PC-3 (cell line): ENCODE measurements at regions not wholly inside any gene's neighbourhood (a gene's known extent, or its start where the extent isn't known, plus 50 kb on each side); places are given as distances from the start of the nearest gene placed in this dataset.

Experiments used
- ATAC-seq: fragments of 200-7000 bp; cut with Tn5 transposase; 2 replicates; pipeline ENCODE4 v1.9.1; 2020; ENCODE audit warnings: mild to moderate bottlenecking, moderate library complexity
- BruUV-seq: library from RNA; stranded (reverse); fragments of 400-500 nt; replicated peaks from 2 replicates; lab custom pipeline; 2021; lab: Mats Ljungman, UMichigan
- CTCF ChIA-PET: fragments of 300-600 bp; sonication (Branson Sonifier 250); formaldehyde crosslinking; loops from one replicate; lab custom pipeline; 2022; ENCODE audit warnings: antibody characterized with exemption; lab: Charles Lee
- POLR2A ChIA-PET: fragments of 300-600 bp; sonication (Branson Sonifier 250); formaldehyde crosslinking; loops from one replicate; lab custom pipeline; 2022; ENCODE audit warnings: antibody characterized with exemption; ENCODE audit not compliant: unreplicated experiment; lab: Charles Lee
- DNase-seq: peaks from one replicate; pipeline ENCODE4 v3.0.0-alpha.2; 2015
- H2AFZ ChIP-seq: fragments of 300-600 bp; sonication (generic); 2 replicates; pipeline ENCODE4 v1.6.0; 2016; ENCODE audit warnings: antibody characterized with exemption, low read length
- H3F3A ChIP-seq: fragments of 300-600 bp; sonication (generic); one replicate; pipeline ENCODE4 v1.6.0; 2017; ENCODE audit warnings: antibody characterized with exemption, low read length, control low read depth, mild to moderate bottlenecking; ENCODE audit not compliant: unreplicated experiment
- H3K27ac ChIP-seq: fragments of 300-600 bp; sonication (generic); 2 replicates; pipeline ENCODE4 v1.5.1; 2016; ENCODE audit warnings: mild to moderate bottlenecking, low read length
- H3K27me3 ChIP-seq: fragments of 300-600 bp; sonication (generic); 2 replicates; pipeline ENCODE4 v1.6.1; 2016; ENCODE audit warnings: low read length, mixed read lengths
- H3K36me3 ChIP-seq: fragments of 300-600 bp; sonication (generic); 2 replicates; pipeline ENCODE4 v1.6.1; 2016; ENCODE audit warnings: low read depth, mixed run types, low read length, mixed read lengths
- H3K4me1 ChIP-seq: fragments of 300-600 bp; sonication (generic); 2 replicates; pipeline ENCODE4 v1.5.1; 2016; ENCODE audit warnings: low read length; ENCODE audit not compliant: insufficient read depth
- H3K4me2 ChIP-seq: fragments of 300-600 bp; sonication (generic); 2 replicates; pipeline ENCODE4 v1.6.0; 2016; ENCODE audit warnings: low read length
- H3K4me3 ChIP-seq: fragments of 300-600 bp; sonication (generic); 2 replicates; pipeline ENCODE4 v1.5.1; 2016; ENCODE audit warnings: mild to moderate bottlenecking, low read length, mixed read lengths
- H3K79me2 ChIP-seq: fragments of 300-600 bp; sonication (generic); 2 replicates; pipeline ENCODE4 v1.6.1; 2017; ENCODE audit warnings: low read length, mixed read lengths
- H3K9ac ChIP-seq: fragments of 300-600 bp; sonication (generic); 2 replicates; pipeline ENCODE4 v1.6.0; 2016; ENCODE audit warnings: mild to moderate bottlenecking, low read length
- H3K9me2 ChIP-seq: fragments of 300-600 bp; sonication (generic); replicated peaks from 2 replicates; pipeline ENCODE4 v1.6.1; 2016; ENCODE audit warnings: mixed run types, low read length, mixed read lengths
- H3K9me3 ChIP-seq: fragments of 300-600 bp; sonication (generic); 2 replicates; pipeline ENCODE4 v1.6.1; 2016; ENCODE audit warnings: low read length, mixed read lengths
- H4K20me1 ChIP-seq: fragments of 300-600 bp; sonication (generic); 2 replicates; pipeline ENCODE4 v1.6.1; 2016; ENCODE audit warnings: low read length, mixed read lengths
- EZH2 ChIP-seq: fragments of 300-600 bp; sonication (generic); IDR thresholded peaks from one replicate; pipeline ENCODE4 v1.6.1; 2017; ENCODE audit warnings: antibody characterized with exemption, mild to moderate bottlenecking, low read length; ENCODE audit not compliant: unreplicated experiment
- EZH2phosphoT487 ChIP-seq: fragments of 300-600 bp; sonication (generic); IDR thresholded peaks from 2 replicates; pipeline ENCODE4 v1.6.1; 2018; ENCODE audit warnings: mild to moderate bottlenecking, antibody characterized with exemption, low read length, borderline replicate concordance
- intact Hi-C: fragments of 100-400 bp; cut with micrococcal nuclease; formaldehyde crosslinking; loops from 2 replicates; pipeline ENCODE4 v1.9.0; 2023
- TF ChIP-seq, protein P1 (sequence below): fragments of 300-600 bp; sonication (generic); conservative IDR thresholded peaks from 2 replicates; pipeline ENCODE4 v1.5.1; 2017; ENCODE audit warnings: antibody characterized with exemption, low read depth, mild to moderate bottlenecking, low read length

DNA sequence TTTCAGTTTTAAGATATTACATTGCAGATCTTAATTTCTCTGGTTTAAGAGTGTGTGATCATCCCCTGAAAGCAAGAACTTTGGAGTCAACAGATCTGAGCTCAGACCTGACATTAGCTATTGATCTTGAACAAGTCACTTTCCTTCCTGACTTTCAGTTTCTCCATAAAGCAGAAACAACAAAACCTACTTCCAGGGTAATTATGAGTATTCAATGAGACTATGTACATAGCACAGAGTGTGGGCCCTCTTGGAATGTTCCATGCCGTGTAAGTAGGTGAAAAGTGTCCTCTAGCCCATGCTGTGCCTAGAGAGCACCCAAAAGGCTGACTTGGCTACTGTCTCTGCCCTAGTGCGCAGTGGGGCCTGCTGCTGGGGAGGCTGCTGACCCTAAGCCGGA lies 188.0 kb upstream of the RPL34 start:
- Histone ChIP-seq H3K27me3 (no peaks in the 10 kb centered on the region), H3K36me3 (no peaks in the 10 kb centered on the region), H3K9ac (no peak overlapping the region), H4K20me1 (no peaks in the 10 kb centered on the region), H3K4me2 (no peak overlapping the region), H3K4me3 (no peak overlapping the region), H3K9me3 (no peaks in the 10 kb centered on the region), H3K9me2 (no peaks in the 10 kb centered on the region), H2AFZ (no peak overlapping the region), H3K27ac (no peak overlapping the region), H3K79me2 (no peaks in the 10 kb centered on the region), H3F3A (no peaks in the 10 kb centered on the region), H3K4me1 (no peaks in the 10 kb centered on the region)
- ATAC-seq = no peak
- ChIA-PET CTCF (no interaction called here), POLR2A (no interaction called here)
- intact Hi-C loops = no loop called here
- DNase-seq = no peak
- no TSS peak for BruUV-seq
- no peak for TF ChIP-seq EZH2phosphoT487
- no peak for TF ChIP-seq EZH2
- TF ChIP-seq, protein P1, sequence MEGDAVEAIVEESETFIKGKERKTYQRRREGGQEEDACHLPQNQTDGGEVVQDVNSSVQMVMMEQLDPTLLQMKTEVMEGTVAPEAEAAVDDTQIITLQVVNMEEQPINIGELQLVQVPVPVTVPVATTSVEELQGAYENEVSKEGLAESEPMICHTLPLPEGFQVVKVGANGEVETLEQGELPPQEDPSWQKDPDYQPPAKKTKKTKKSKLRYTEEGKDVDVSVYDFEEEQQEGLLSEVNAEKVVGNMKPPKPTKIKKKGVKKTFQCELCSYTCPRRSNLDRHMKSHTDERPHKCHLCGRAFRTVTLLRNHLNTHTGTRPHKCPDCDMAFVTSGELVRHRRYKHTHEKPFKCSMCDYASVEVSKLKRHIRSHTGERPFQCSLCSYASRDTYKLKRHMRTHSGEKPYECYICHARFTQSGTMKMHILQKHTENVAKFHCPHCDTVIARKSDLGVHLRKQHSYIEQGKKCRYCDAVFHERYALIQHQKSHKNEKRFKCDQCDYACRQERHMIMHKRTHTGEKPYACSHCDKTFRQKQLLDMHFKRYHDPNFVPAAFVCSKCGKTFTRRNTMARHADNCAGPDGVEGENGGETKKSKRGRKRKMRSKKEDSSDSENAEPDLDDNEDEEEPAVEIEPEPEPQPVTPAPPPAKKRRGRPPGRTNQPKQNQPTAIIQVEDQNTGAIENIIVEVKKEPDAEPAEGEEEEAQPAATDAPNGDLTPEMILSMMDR = no peak

DNA sequence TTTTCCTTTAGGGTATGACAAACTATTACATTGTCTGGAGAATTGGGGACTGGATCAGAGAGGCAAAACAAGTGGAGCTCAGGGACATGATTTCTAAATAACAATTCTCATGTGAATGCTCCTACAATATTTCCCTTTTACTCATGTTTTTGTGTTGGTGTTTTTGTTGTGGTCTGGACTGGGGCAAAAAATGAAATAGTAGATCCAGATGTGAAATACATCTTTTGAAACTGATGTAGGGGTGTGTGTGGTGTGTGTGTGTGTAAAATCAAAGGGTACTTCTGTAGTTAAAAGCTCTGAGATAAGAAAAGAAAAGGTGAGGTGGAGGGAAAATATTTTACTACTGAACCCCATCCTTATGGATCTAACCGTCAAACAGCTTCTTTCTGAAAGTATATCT lies 188.4 kb upstream of the RPL34 start:
- Histone ChIP-seq H3K4me3 (no peak overlapping the region), H3K9me3 (no peaks in the 10 kb centered on the region), H3F3A (no peaks in the 10 kb centered on the region), H3K9me2 (no peaks in the 10 kb centered on the region), H3K27me3 (no peaks in the 10 kb centered on the region), H3K27ac (no peak overlapping the region), H3K36me3 (no peaks in the 10 kb centered on the region), H3K9ac (no peak overlapping the region), H3K4me1 (no peaks in the 10 kb centered on the region), H4K20me1 (no peaks in the 10 kb centered on the region), H3K79me2 (no peaks in the 10 kb centered on the region), H2AFZ (no peak overlapping the region), H3K4me2 (no peak overlapping the region)
- ChIA-PET CTCF (no interaction called here), POLR2A (no interaction called here)
- TF ChIP-seq, protein P1 = no peak
- TF ChIP-seq EZH2 (no peak), EZH2phosphoT487 (no peak)
- intact Hi-C loops = no loop called here
- no peak for DNase-seq
- ATAC-seq = no peak
- BruUV-seq = no TSS peak

DNA sequence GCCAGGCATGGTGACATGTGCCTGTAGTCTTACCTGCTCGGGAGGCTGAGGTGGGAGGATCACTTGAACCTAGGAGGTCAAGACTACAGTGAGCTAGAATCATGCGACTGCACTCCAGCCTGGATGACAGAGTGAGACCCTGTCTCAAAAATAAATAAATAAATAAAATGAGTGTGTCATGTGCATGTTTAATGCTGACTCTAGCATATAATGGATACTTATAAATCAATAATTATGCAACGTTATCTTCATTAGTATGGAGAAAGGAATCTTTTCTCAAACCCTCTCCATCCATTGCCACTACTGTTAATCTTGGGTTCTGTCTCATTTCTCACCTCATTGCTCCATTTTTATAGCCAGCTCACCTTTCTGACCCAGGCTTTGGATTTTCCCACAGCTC lies 189.5 kb upstream of the RPL34 start:
- no peaks in the 10 kb centered on the region for H3F3A ChIP-seq
- H3K27ac ChIP-seq = no peak overlapping the region
- no peak overlapping the region for H3K4me3 ChIP-seq
- ATAC-seq = no peak
- no peaks in the 10 kb centered on the region for H3K79me2 ChIP-seq
- ChIA-PET CTCF (no interaction called here), POLR2A (no interaction called here)
- H2AFZ ChIP-seq = no peak overlapping the region
- no peaks in the 10 kb centered on the region for H3K27me3 ChIP-seq
- no peaks in the 10 kb centered on the region for H3K9me3 ChIP-seq
- no peak overlapping the region for H3K4me2 ChIP-seq
- intact Hi-C loops = no loop called here
- no peaks in the 10 kb centered on the region for H3K36me3 ChIP-seq
- BruUV-seq = no TSS peak
- TF ChIP-seq EZH2 = no peak
- TF ChIP-seq, protein P1 = no peak
- no peak for TF ChIP-seq EZH2phosphoT487
- H3K4me1 ChIP-seq = no peaks in the 10 kb centered on the region
- no peaks in the 10 kb centered on the region for H4K20me1 ChIP-seq
- no peak overlapping the region for H3K9ac ChIP-seq
- no peaks in the 10 kb centered on the region for H3K9me2 ChIP-seq
- DNase-seq = no peak
